HG03066 (cell line): ENCODE measurements at regions not wholly inside any gene's neighbourhood (a gene's known extent, or its start where the extent isn't known, plus 50 kb on each side); places are given as distances from the start of the nearest gene placed in this dataset.
"Not testable (repeated sequence)": the region's sequence is repeated elsewhere in the genome, so short reads cannot be mapped to it uniquely, and the experiment has no call there.

Experiments
- ATAC-seq: cut with Tn5 transposase; IDR thresholded peaks from one replicate; pipeline ENCODE4 v1.9.1; 2021; ENCODE audit warnings: low read depth; ENCODE audit not compliant: unreplicated experiment

- no peak for ATAC-seq
These were observed 1120.0 kb upstream of the CDH10 start for GRCh38 chr5:25764733-25765132.

- no peak for ATAC-seq
These were observed 1119.0 kb upstream of the CDH10 start for GRCh38 chr5:25763781-25764180.

- no peak for ATAC-seq
These were observed 1110.1 kb upstream of the CDH10 start for GRCh38 chr5:25754895-25755294.

DNA sequence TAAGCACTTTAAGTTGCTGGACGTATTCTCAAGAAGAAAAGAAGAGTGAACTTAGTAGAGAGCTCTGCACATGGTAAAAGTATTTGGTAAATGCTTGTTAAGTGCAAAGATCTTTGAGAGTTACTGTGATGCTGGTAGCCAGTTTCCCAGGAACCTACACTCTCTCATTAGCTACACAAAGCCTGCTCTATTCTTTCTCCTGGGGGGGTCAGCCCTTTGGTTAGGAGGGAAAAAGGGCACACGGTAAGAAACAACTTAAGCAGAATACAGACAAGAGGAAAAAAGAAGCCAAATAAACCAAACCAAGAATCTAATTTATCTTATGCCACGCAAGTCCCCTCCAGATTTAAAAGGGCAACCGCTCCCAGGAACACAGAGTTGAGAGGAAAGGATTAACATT lies 1100.1 kb upstream of the CDH10 start:
- no peak for ATAC-seq

DNA sequence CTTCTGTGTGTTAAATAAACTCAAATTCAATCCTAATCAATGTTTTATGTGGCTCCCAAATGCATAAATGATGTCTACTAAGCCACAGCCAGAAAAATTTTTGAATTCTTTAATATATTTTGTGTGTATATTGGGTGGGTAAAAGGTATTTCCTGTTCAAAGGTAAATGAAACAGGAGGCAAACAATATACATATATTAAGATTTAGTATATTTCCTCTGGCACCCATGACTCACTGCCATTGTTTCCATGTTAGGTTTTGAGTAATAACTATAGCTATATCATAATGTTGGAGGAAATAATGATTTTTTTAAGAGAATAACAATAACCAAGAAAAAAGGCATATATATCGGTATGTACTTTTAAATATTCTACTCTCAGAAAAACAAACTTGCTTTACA lies 1071.9 kb upstream of the CDH10 start:
- ATAC-seq: no peak

DNA sequence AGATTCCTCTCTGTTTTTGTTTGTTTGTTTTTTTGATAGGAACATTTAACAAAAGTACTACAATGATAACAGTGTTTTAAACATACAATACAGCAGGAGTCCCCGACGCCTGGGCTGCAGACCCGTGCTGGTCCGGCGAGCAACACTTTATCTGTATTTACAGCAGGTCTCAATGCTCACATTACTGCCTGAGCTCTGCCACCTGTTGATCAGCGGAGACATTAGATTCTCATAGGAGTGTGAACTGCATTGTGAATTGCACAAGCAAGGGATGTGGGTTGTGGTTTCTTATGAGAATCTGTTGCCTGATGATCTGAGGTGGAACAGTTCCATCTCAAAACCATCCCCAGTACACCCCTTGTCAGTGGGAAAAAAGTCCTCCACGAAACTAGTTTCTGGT lies 1068.5 kb upstream of the CDH10 start:
- no peak for ATAC-seq

GRCh38 chr5:25707093-25707492 lies 1062.3 kb upstream of the CDH10 start:
- ATAC-seq: no peak

- ATAC-seq: no peak
These were observed 1057.2 kb upstream of the CDH10 start for GRCh38 chr5:25701936-25702335.

- no peak for ATAC-seq
These were observed 1050.0 kb upstream of the CDH10 start for GRCh38 chr5:25694801-25695200.

DNA sequence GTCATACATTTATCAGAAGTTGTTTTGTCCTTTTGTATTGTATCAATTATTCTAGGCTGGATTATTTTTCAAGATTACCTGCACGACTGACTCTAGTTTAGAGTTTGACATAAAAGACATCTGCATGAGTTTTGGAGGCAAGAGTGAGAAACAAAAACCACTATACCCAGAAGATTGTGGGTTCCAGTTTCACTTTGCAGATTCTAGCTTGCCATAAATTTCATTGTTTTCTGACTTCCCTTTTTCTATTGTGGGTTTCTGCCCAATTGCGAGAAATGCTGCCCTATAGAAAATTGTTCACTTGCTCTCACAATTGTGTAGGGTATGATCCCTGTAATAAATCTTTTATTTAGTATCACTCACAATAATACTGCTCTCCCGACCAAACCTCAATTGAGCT lies 1043.4 kb upstream of the CDH10 start:
- ATAC-seq: no peak

DNA sequence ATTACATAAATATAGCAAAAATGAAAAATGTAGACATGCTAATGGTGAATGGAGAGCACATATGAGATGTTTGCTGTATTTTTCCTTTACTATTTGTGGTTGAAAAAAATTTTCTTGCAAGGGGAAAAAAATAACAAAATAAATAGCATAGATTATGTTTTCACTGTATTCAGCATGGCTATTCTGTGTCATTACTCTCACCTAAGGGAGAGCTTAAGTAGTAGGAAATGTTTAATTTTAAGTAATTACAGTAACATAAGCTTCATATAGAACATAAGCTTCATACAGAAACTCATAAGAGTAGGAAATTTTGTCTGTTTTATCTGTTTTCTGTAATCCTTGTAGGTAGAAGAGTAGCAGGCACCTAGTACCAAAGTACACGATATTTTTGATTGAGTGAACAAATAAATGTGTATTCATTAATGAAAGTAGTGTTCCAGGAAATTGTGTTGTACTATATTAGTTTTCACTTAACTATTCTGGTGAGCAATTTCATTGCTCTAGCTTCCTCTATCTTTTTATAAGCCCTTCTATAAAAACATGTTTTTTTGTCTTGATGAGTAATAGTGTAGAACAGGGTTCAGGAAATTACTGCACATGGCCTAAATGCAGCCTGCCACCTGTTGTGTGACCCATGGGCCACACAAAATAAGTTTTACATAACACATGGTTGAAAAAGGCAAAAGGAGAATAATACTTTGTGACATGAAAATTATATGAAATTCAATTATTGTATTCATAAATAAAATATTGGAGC lies 1025.0 kb upstream of the CDH10 start:
- no peak for ATAC-seq

DNA sequence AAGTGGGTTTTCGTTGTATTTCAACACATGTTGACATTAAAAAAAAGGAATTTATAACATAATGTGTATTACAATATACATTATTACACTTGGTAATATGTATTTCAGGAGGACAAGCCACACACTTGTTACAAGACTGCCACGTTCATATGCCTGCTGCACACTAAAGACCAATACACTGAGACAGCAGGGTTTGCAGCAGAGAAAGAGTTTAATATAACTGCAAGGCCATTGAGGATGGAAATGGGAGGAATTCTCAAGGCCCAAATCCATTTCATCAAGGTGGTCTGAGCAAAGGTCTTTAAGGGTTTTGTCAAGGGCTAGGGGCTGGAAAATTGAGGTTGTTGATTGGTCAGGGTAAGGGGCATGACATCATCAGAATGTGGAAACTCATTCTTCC lies 1017.8 kb upstream of the CDH10 start:
- ATAC-seq: no peak

DNA sequence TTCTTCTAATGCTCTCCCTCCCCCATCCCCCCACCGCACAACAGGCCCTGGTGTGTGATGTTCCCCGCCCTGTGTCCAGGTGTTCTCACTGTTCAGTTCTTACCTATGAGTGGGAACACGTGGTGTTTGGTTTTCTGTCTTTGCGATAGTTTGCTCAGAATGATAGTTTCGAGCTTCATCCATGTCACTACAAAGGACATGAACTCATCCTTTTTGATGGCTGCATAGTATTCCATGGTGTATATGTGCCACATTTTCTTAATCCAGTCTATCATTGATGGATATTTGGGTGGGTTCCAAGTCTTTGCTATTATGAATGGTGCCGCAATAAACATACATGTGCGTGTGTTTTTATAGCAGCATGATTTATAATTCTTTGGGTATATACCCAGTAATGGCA lies 1005.5 kb upstream of the CDH10 start:
- ATAC-seq: not testable (repeated sequence)

DNA sequence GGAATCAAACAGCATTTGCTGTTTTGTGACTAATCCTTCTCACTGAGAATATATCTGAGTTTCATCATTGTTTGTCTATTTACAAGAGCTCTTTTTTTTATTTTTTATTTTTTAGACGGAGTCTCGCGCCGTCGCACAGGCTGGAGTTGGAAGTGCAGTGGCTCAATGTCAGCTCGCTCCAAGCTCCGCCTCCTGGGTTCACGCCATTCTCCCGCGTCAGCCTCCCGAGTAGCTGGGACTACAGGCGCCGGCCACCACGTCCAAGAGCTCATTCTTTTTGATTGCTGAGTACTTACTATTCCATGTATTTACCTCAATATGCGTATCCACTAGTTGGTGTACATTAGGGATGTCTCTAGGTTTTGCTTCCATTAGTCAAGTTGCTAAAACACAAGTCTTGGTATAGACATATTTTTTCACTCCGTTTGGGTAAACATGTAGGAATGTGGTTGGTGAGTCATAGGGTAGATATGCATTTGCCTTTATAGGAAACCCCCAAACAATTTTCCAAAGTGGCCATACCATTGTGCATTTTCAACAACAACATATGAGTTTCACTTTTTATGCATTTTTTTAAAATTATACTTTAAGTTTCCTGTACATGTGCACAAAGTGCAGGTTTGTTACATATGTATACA lies 1005.0 kb upstream of the CDH10 start:
- no peak for ATAC-seq

DNA sequence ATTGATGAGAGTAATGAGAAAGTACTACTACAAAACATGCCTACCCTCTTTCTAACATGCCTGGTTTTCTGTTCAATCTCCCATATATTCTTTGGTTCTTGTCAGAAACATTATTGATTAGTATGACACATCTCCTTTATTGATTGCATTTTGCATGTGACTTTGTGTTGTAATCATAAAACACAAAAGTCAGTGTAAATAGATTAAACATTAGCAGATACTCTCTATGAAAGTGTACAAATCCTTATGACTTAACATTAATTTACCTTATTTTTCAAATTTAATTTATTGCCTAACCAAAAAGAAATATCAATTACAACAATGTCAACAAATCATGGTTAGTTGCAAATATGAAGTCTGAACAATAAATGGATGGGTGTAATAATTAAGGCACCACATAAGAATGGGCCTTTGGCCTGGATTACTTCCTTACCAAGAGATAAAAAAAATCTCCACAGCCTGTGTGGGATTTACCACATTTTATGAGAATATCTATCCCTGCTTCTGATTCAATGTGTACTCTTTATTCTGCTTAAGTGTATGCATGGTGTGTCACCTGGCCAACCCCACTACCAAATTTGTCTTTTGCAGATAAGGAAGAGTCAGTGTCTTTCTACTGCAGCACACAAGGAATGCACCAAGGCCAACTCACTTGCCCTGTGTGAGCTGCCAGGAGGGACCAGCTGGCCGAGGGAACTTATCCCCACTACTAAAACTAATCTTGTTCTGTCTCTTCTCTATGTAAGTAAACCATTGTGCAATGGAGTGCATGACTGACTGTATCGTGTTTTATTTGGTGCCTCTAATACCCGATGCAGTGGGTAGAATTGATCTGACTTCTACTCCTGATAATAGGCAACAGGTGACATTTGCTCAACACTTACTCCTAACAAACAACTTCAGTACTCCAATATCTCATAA lies 1001.9 kb upstream of the CDH10 start:
- no peak for ATAC-seq

- ATAC-seq: no peak
These were observed 996.3 kb upstream of the CDH10 start for GRCh38 chr5:25641124-25641523.

GRCh38 chr5:25619273-25619672 lies 974.5 kb upstream of the CDH10 start:
- ATAC-seq: no peak

- ATAC-seq: no peak
These were observed 974.0 kb upstream of the CDH10 start for GRCh38 chr5:25618821-25619220.

- no peak for ATAC-seq
These were observed 969.7 kb upstream of the CDH10 start for GRCh38 chr5:25614466-25614865.

DNA sequence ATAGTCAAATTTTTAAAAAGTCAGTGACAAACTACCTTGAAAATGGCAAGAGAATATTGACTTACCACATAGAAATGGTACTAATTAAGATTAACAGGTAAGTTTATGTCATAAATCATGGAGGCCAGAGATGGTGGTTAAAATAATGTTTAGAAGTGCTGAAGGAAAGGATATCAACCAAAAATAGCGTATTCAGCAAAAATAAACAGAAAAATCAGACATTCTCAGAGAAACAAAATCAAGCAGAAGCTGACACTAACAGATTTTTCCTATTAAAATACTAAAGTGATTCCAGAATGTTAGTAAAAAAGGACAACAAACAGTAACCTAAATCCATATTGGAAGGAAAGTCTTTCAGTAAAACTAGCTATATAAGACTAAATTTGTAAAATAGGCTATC lies 959.9 kb upstream of the CDH10 start:
- no peak for ATAC-seq

GRCh38 chr5:25579111-25579510 lies 934.3 kb upstream of the CDH10 start:
- no peak for ATAC-seq
